ENCODE measurements at regions not wholly inside any gene's neighbourhood (a gene's known extent, or its start where the extent isn't known, plus 50 kb on each side); places are given as distances from the start of the nearest gene placed in this dataset.

DNA sequence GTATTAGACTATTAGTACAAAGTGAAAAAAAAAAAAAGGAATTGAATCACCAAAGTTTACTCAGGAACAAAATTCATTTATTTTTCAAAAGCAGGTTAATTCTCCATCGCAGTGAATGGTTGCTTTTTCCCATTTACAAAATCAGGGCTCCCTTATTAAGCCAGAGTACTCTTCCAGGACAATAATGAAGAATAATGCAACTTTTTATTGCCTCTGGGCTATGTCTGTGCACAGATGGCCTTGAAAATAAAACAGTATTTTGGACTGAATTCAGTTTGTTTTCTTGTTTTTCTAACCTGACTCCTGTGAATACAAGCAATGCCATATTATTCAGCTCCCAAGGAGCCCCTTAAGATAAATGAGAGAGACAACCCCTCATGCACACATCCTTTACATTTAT, 246.8 kb downstream of the KCNS3 start:
- Histone ChIP-seq H3K4me3 (no peak overlapping the region), H3K27ac (no peak overlapping the region), H3K4me1 (no peaks in the 10 kb centered on the region), H3K9me3 (no peaks in the 10 kb centered on the region), H3K36me3 (no peaks in the 10 kb centered on the region), H3K27me3 (no peaks in the 10 kb centered on the region)
- intact Hi-C loops (cut with DNase I; ENCODE audit: low total_unique reads): no loop called here
- no peak for TF ChIP-seq POLR2A (IDR thresholded peaks at IDR 0.05)
- no peak for TF ChIP-seq CTCF (IDR thresholded peaks at IDR 0.05)
- DNase-seq: no peak

DNA sequence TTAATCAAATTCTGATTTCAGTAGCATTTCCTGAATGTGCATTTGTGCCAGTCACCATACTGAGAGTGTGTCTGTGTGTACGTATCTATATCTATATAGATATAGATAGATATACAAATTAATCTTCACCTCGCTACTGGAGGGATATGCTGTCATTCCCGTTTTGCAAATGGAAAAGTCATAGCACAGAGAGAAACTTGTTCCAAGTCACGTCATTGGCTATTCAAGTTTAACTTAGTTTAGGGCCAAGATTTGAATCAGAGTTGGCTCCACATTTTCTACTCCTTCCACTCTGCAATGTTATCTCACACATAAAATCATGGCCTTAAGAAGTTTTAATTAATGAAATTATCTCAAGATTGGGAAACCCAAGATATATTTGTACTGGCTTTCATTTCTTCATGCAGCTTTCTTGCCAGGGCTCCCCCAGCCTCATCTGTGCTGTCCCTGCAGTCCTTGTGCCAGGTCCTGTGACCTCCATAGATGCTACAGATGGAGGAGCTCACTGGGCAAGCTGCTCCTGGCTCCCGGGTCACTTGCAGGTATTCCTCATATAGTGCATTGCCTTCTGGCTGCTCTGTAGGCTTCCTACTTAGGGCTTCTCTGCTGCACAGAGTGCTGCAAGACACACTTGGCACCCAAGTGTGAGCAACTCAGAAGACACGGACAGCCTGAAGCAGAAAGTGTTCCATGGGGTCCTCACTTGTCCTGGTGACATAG, 245.8 kb downstream of the KCNS3 start:
- no peak for DNase-seq
- no peaks in the 10 kb centered on the region for H3K9me3 ChIP-seq
- no peaks in the 10 kb centered on the region for H3K36me3 ChIP-seq
- intact Hi-C loops (cut with DNase I; ENCODE audit: low total_unique reads): no loop called here
- no peak overlapping the region for H3K27ac ChIP-seq
- H3K27me3 ChIP-seq: no peaks in the 10 kb centered on the region
- TF ChIP-seq CTCF (IDR thresholded peaks at IDR 0.05) (no peak), POLR2A (IDR thresholded peaks at IDR 0.05) (no peak)
- H3K4me3 ChIP-seq: no peak overlapping the region
- H3K4me1 ChIP-seq: no peaks in the 10 kb centered on the region

DNA sequence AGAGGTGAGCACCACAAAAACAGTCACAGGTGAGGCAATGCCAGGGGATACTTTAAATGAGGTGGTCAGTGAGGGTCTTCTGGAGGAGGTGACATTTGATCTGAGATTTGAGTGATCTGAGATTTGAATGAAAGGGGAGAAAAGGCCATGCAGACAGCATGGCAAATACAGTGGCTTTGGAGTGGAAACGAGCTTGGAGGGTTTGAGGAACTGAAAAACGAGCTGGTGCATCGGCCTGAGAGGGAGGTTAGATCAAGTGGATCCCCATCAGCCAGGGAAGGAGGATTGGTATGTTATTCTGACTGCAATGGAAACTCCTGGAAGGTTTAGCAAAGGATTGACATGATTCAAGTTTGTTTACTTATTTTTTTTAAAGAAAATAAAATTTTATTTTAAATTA, 245.1 kb downstream of the KCNS3 start:
- no peaks in the 10 kb centered on the region for H3K9me3 ChIP-seq
- no peak for TF ChIP-seq CTCF (IDR thresholded peaks at IDR 0.05)
- no peak for TF ChIP-seq POLR2A (IDR thresholded peaks at IDR 0.05)
- H3K27me3 ChIP-seq: no peaks in the 10 kb centered on the region
- no peaks in the 10 kb centered on the region for H3K36me3 ChIP-seq
- H3K4me3 ChIP-seq: no peak overlapping the region
- H3K27ac ChIP-seq: no peak overlapping the region
- no peak for DNase-seq
- H3K4me1 ChIP-seq: no peaks in the 10 kb centered on the region
- intact Hi-C loops (cut with DNase I; ENCODE audit: low total_unique reads): no loop called here

DNA sequence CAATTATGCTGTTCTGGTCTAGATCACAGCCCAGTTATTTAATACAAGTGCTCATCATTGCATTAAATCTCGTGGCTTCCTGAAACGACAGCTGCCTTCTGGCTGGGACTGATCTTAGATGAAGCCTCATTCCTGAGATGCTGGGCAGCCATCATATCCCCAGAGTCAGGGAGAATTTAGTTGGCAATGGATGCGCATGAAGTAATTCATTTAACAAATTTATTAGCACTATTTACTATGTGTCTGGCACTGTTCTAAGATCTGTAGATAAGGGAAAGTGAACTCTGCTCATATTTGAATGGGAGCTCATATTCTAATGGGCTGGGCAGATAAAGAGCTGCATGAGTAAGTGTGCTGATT, 244.7 kb downstream of the KCNS3 start:
- Histone ChIP-seq H3K4me3 (no peak overlapping the region), H3K27ac (no peak overlapping the region), H3K4me1 (no peaks in the 10 kb centered on the region), H3K36me3 (no peaks in the 10 kb centered on the region), H3K27me3 (no peaks in the 10 kb centered on the region), H3K9me3 (no peaks in the 10 kb centered on the region)
- intact Hi-C loops (cut with DNase I; ENCODE audit: low total_unique reads): no loop called here
- no peak for DNase-seq
- TF ChIP-seq POLR2A (IDR thresholded peaks at IDR 0.05) (no peak), CTCF (IDR thresholded peaks at IDR 0.05) (no peak)

DNA sequence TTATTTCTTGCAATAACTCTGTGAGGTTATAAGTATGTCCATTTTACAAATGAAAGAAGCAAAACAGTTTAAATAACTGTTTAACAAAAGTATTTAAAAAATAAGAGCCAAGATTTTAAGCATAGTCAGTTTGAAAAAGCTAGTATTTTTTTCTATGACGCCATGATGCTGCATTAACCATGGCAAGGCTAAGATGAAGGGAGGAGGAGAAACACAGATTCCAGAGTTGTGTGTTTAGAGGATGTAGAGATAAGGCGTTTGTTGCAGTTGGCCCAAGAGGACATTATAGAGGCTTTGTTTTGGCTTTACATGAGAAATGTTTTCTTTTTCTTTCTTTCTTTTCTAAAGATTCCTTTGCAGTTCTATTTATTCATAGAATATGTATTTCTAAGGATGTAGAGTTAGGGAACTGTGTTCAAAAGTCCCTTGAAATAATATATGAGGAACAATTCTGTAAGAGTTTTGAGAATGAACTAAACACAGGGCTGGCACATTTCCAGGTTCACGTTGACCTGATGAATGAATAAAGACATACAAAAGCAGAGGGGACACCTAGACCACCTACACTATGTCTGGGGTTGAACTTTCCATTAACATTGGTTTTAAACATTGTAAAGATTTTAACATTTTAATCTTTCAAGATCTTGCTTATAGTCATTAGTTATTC, 244.2 kb downstream of the KCNS3 start:
- Histone ChIP-seq H3K4me3 (no peak overlapping the region), H3K9me3 (no peaks in the 10 kb centered on the region), H3K27me3 (no peaks in the 10 kb centered on the region), H3K27ac (no peak overlapping the region), H3K36me3 (no peaks in the 10 kb centered on the region), H3K4me1 (no peaks in the 10 kb centered on the region)
- TF ChIP-seq CTCF (IDR thresholded peaks at IDR 0.05) (no peak), POLR2A (IDR thresholded peaks at IDR 0.05) (no peak)
- no peak for DNase-seq
- intact Hi-C loops (cut with DNase I; ENCODE audit: low total_unique reads): no loop called here
